COR-L47 (cell line): ENCODE measurements at regions not wholly inside any gene's neighbourhood (a gene's known extent, or its start where the extent isn't known, plus 50 kb on each side); places are given as distances from the start of the nearest gene placed in this dataset.

Experiments
- DNase-seq: peaks from one replicate; lab custom pipeline; 2025; lab: John Stamatoyannopoulos, UW

GRCh38 chr10:29028486-29028885 lies 260.4 kb upstream of the LYZL1 start:
- no peak for DNase-seq

GRCh38 chr10:29030900-29031299 lies 258.0 kb upstream of the LYZL1 start:
- no peak for DNase-seq

GRCh38 chr10:29032169-29032568 lies 256.7 kb upstream of the LYZL1 start:
- no peak for DNase-seq

DNA sequence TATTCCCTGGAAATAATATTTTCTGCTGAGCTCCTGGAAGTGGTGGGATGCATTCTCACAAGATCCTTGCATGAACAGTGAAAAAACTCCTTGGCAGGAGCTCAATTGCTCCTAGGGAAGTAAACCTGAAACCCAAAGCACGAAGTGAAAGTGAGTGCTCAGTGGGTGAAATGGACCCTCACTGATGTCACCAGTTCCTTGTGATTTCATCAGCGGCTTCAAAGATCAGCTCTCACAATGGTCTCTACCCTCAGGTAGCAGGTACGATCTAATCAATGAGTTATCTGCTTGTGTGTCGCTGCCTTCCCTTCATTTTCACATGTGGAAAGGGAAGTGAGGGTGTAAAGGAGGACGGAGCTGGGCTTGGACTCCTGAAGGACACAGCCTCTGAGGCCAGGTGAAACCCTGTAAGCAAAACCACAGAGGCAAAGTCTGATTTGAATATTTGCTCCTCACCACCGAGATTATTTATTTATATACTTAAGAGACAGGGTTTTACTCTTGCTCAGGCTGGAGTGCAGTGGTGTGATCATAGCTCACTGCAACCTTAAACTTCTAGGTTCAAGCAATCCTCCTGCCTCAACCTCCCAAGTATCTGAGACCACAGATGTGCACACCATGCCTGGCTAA lies 255.4 kb upstream of the LYZL1 start:
- no peak for DNase-seq

DNA sequence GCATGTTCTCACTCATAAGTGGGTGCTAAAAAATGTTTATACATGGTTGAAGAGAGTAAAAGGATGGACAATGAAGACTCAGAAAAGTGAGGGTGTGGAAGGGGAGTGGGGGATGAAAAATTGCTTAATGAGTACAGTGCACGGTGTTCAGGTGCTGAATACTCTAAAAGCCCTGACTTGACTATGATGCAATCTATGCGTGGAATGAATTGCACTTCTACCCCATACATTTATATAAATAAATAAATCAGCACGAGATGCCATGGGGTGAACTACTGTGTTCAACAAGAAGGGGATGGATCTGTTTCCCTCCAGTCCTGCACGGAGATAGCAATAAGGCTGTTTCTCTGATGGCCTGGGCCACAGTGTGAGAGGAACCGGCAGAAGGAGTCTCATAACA lies 254.3 kb upstream of the LYZL1 start:
- no peak for DNase-seq

GRCh38 chr10:29035721-29036120 lies 253.1 kb upstream of the LYZL1 start:
- no peak for DNase-seq

DNA sequence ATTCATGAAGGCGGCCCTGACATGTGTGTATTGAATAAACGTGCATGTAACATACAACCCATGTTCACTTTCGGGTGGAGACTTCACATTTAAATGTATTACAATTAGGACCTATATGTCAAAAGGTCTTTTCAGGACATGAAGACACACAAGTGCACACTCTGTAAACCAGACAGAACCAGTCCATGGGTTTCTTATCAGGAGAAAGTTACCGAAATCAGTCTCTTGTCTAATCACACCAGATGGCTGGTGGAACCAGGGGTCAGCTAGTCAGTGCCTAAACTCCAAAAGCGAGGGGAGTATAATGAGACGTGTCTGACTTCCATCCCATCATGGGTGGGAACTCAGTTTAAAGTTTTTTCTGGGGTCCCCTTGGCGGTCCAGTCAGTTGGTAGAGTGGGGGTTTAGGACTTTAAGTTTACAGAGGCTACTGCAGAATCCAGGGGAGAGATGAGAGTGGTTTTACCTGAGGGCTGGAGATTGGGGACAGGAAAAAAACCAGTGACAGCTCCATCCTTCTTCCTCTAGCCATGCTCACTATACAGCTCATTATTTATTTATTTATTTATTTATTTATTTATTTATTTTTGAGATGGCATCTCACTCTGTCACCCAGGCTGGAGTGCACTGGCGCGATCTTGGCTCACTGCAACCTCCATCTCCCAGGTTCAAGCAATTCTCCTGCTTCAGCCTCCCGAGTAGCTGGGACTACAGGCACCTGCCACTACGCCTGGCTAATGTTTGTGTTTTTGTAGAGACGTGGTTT lies 251.3 kb upstream of the LYZL1 start:
- no peak for DNase-seq

GRCh38 chr10:29039091-29039490 lies 249.8 kb upstream of the LYZL1 start:
- DNase-seq = no peak

GRCh38 chr10:29039677-29040189 lies 249.1 kb upstream of the LYZL1 start:
- no peak for DNase-seq

GRCh38 chr10:29041616-29042015 lies 247.3 kb upstream of the LYZL1 start:
- no peak for DNase-seq

DNA sequence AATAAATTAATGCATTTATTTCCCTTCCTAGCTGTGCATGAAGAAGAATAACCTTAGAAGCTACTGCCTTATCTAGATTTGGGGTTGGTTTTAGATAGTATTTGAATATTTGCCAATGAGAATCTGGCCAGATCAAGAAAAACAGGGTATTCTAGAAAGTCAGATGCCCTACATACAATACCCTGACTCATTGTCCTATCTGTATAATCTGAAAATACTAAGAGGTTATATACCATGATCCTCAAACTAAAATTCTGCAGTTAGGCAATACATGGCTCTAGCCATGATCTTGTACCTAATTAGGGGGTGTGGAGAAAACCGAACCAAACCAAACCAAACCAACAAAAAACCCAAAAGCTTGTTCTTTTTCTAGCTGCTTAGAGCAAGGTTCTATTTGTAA lies 240.4 kb upstream of the LYZL1 start:
- no peak for DNase-seq

DNA sequence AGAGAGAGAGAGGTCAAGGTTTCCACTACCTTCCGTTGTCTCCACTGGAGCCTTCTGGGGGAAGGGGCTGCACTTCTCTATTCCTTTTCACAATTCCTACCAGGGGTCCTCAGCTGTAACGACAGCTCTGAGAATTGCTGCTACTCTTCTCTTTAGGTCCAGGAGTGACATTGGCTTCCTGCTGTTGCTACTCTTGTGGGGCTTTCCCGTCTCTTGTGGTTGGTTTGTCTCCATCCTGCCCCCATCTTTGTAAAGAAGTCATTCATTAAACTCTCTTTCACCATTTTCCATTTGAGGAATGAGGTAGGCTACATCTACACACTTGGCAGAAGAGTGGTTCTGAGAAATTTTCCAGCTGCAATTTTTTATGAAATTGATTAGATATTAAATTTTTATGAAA lies 238.8 kb upstream of the LYZL1 start:
- DNase-seq = no peak

DNA sequence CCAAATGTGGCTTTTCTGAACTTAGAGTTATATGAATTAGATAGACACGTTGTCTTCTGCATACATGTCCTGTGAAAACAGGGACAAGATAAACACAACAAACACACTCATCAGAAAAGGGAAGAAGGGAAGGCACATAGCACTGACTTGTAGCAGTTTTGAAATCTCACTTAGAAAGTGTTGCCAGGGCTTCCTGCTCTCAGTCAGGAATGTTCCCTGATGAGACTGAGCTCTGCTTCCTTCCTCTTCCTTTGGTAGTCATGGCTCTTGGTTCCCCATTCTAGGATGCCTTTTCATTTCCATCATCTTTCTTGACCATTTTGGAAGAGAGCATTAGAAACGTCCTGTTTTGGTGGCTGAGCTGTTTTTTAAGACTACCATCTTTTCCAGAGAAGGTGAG lies 233.8 kb upstream of the LYZL1 start:
- DNase-seq = no peak

DNA sequence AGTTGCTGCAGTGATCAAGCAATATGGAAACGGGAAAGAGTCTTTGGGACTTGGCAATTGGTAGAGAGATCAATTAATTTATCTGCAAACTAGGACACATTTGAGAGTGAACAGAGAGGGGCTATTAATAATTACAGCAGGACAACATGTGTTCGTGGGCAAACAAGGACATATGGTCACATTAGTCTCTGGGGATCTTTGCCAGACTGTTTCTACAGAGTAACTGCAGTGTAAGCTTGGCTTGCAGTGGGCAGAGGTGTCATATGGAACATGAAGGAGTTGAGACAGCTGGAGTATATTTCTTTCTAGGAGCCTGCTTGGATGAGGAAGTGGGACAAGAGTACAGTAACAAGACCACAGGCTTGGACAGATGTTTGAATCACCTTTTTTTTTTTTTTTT lies 232.1 kb upstream of the LYZL1 start:
- DNase-seq = no peak

- no peak for DNase-seq
These were observed 231.0 kb upstream of the LYZL1 start for GRCh38 chr10:29057822-29058331.

DNA sequence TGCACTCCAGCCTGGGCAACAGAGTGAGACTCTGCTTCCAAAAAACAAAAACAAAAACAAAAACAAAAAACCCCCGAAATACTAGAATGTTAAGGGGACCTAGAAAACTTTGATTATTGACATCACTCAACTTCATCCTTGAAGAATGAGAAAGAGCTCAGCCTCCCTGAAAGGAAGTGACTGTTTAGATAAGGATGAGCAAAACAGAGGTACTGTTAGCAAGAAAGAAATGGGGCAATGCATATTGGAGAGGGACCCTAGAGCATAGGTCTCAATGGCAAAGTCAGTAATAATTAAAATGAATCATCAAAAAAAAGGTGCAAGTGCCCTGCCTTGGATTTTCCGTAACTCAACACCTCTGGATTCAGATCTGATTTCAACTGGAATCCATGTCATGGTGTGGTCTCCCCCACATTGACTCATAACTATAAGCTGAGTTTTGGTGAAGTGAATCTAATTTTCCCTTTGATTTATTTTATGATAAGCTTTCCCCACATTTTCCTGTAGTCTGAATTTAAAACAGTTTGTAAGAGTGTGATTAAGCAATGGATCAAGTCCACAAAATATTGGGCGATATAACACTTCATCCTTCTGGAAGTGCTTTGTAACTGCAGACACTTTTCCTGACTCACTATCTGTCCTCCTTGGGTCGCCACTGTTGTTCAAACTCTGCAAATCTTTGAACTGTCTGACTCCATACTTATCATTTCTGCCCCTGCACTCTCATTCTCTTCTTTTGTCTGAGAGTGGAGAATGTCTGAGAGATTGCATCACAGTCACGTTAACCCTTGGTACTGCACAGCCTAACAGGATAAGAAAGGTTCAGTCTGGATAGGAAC lies 224.8 kb upstream of the LYZL1 start:
- no peak for DNase-seq

GRCh38 chr10:29064680-29065079 lies 224.2 kb upstream of the LYZL1 start:
- DNase-seq = no peak

DNA sequence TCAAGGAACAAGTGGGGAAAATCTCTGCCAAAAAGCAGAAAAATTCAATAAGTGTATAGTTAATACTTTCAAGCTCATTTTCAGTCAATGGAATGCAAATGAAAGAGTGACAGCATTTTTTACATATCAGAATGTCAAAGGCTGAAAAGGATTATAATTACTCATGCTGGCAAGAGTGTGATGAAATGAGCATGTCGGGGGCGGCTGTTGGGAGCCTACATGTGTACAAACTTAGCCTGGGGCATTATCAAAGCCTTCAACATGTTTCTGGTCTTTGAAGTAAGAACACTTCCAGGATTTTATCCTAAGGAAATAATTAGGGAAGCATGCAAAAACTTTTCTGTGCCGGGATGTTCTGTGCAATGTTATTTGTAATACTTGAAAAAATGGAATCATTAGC lies 221.7 kb upstream of the LYZL1 start:
- DNase-seq = no peak

GRCh38 chr10:29067628-29068027 lies 221.2 kb upstream of the LYZL1 start:
- DNase-seq = no peak

DNA sequence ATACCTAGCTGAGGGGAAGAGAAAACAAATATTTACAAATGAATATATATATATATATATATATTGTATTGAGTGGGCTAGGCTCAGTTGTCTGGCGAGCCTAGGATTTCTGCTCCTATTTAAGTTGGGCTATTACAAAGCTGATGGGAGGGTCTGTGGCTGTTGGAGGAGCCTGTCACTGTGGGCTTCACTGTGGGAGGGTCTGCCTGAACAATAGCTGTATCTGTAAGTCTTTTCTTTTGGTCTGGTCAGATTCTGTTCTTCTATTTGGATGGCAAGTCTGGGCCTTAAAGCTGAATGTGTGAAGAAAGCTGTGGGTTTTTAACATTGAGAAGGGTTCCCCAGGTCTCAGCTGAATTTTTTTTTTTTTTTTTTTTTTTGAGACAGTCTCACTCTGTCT lies 220.6 kb upstream of the LYZL1 start:
- no peak for DNase-seq

- no peak for DNase-seq
These were observed 219.9 kb upstream of the LYZL1 start for GRCh38 chr10:29068966-29069365.

DNA sequence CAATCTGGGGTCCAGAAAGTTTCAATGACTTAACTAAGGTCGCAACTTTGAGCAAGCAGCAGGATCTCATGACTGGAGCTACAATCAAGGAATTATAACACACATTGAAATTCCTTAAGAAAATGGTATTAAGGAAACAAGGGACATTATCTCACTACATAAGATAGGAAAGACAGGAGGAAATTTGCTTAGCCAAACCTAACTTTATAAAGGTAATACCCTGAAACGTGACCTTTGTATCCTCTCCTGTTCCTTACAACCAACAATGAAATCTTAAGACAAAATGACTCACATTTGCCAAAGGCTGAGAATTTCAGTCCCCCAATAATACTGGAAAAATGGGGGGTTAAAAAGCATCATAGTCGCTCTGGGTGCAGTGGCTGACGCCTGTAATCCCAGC lies 218.9 kb upstream of the LYZL1 start:
- no peak for DNase-seq

GRCh38 chr10:29078919-29079318 lies 210.0 kb upstream of the LYZL1 start:
- no peak for DNase-seq
